GM23338 (cell line): ENCODE measurements at regions not wholly inside any gene's neighbourhood (a gene's known extent, or its start where the extent isn't known, plus 50 kb on each side); places are given as distances from the start of the nearest gene placed in this dataset.

Experiments
- ATAC-seq: fragments of 200-7000 bp; cut with Tn5 transposase; 3 replicates; pipeline ENCODE4 v1.9.1; 2020
- DNase-seq: peaks from one replicate; pipeline ENCODE4 v3.0.0-alpha.2; 2015; ENCODE audit warnings: low spot score
- H2AFZ ChIP-seq: fragments of 200-600 bp; sonication (generic); 2 replicates; pipeline ENCODE4 v1.8.0; 2016; ENCODE audit warnings: antibody characterized with exemption, mild to moderate bottlenecking, moderate library complexity
- H3F3A ChIP-seq: fragments of 200-600 bp; sonication (generic); replicated peaks from 2 replicates; pipeline ENCODE4 v1.8.0; 2017; ENCODE audit warnings: antibody characterized with exemption, mixed run types, low read depth
- H3K27ac ChIP-seq: fragments of 200-600 bp; sonication (generic); 2 replicates; pipeline ENCODE4 v1.6.1; 2016; ENCODE audit warnings: low read depth
- H3K27me3 ChIP-seq: fragments of 200-600 bp; sonication (generic); 2 replicates; pipeline ENCODE4 v1.8.0; 2016; ENCODE audit warnings: mild to moderate bottlenecking, mixed run types, moderate library complexity; ENCODE audit not compliant: insufficient read depth
- H3K36me3 ChIP-seq: fragments of 200-600 bp; sonication (generic); 2 replicates; pipeline ENCODE4 v1.8.0; 2016; ENCODE audit warnings: mild to moderate bottlenecking; ENCODE audit not compliant: insufficient read depth
- H3K4me1 ChIP-seq: fragments of 200-600 bp; sonication (generic); 2 replicates; pipeline ENCODE4 v1.8.0; 2016; ENCODE audit warnings: mild to moderate bottlenecking, moderate library complexity; ENCODE audit not compliant: insufficient read depth
- H3K4me2 ChIP-seq: fragments of 200-600 bp; sonication (generic); 2 replicates; pipeline ENCODE4 v1.7.1; 2017; ENCODE audit warnings: mixed run types
- H3K4me3 ChIP-seq: fragments of 200-600 bp; sonication (generic); 2 replicates; pipeline ENCODE4 v1.6.1; 2016; ENCODE audit warnings: mixed run types
- H3K79me2 ChIP-seq: fragments of 200-600 bp; sonication (generic); replicated peaks from 2 replicates; pipeline ENCODE4 v1.8.0; 2017; ENCODE audit warnings: mild to moderate bottlenecking; ENCODE audit not compliant: insufficient read depth
- H3K9me2 ChIP-seq: fragments of 200-600 bp; sonication (generic); 2 replicates; pipeline ENCODE4 v1.8.0; 2017; ENCODE audit not compliant: insufficient read depth
- H4K20me1 ChIP-seq: fragments of 200-600 bp; sonication (generic); replicated peaks from 2 replicates; pipeline ENCODE4 v1.8.0; 2017; ENCODE audit warnings: mild to moderate bottlenecking; ENCODE audit not compliant: insufficient read depth
- H3K27ac Mint-ChIP-seq: 2 replicates; pipeline ENCODE4 v1.8.0; 2020; ENCODE audit warnings: inconsistent platforms, mild to moderate bottlenecking, moderate library complexity, mixed read lengths
- H3K27me3 Mint-ChIP-seq: 3 replicates; pipeline ENCODE4 v1.8.0; 2022; ENCODE audit warnings: low read depth, mild to moderate bottlenecking, moderate library complexity, mixed read lengths, inconsistent platforms; ENCODE audit not compliant: insufficient read depth, poor library complexity
- H3K36me3 Mint-ChIP-seq: 3 replicates; pipeline ENCODE4 v1.8.0; 2021; ENCODE audit warnings: low read depth, mild to moderate bottlenecking, inconsistent platforms, moderate library complexity, mixed read lengths
- H3K4me1 Mint-ChIP-seq: 3 replicates; pipeline ENCODE4 v1.8.0; 2020; ENCODE audit warnings: mild to moderate bottlenecking, inconsistent platforms, mixed read lengths
- H3K4me3 Mint-ChIP-seq: 3 replicates; pipeline ENCODE4 v1.8.0; 2021; ENCODE audit warnings: moderate library complexity, mild to moderate bottlenecking, inconsistent platforms, mixed read lengths
- H3K9me3 Mint-ChIP-seq: 3 replicates; pipeline ENCODE4 v1.8.0; 2020; ENCODE audit warnings: moderate library complexity, mild to moderate bottlenecking, inconsistent platforms, mixed read lengths
- CREB1 ChIP-seq: fragments of 250-450 bp; sonication (Bioruptor Pico); IDR thresholded peaks from 2 replicates; pipeline ENCODE4 v1.5.0; 2020; ENCODE audit warnings: low read depth, mild to moderate bottlenecking, moderate library complexity
- ETS1 ChIP-seq: IDR thresholded peaks from 2 replicates; pipeline ENCODE4 v1.6.1; 2016; ENCODE audit warnings: antibody characterized with exemption
- EZH2 ChIP-seq: fragments of 200-600 bp; sonication (generic); IDR thresholded peaks from one replicate; pipeline ENCODE4 v1.8.0; 2017; ENCODE audit warnings: antibody characterized with exemption, mild to moderate bottlenecking, low read depth; ENCODE audit not compliant: unreplicated experiment
- EZH2phosphoT487 ChIP-seq: fragments of 200-600 bp; sonication (generic); IDR thresholded peaks from one replicate; pipeline ENCODE4 v1.8.1; 2018; ENCODE audit warnings: antibody characterized with exemption; ENCODE audit not compliant: unreplicated experiment
- NANOG ChIP-seq: IDR thresholded peaks from 2 replicates; pipeline ENCODE4 v1.6.1; 2016; ENCODE audit warnings: antibody characterized with exemption, borderline replicate concordance
- POLR2AphosphoS5 ChIP-seq: IDR thresholded peaks from 2 replicates; pipeline ENCODE4 v1.6.1; 2016; ENCODE audit warnings: antibody characterized with exemption, low read depth
- REST ChIP-seq: IDR thresholded peaks from one replicate; pipeline ENCODE4 v1.6.1; 2018; ENCODE audit warnings: antibody characterized with exemption; ENCODE audit not compliant: unreplicated experiment
- STAT1 ChIP-seq: IDR thresholded peaks from one replicate; pipeline ENCODE4 v1.6.1; 2016; ENCODE audit warnings: antibody characterized with exemption; ENCODE audit not compliant: unreplicated experiment
- ZNF462 ChIP-seq: fragments of 250-450 bp; sonication (Bioruptor Pico); IDR thresholded peaks from 2 replicates; pipeline ENCODE4 v1.5.0; 2020; ENCODE audit warnings: mild to moderate bottlenecking, moderate library complexity

- Mint-ChIP-seq H3K4me3 (no peak overlapping the region), H3K36me3 (no peaks in the 10 kb centered on the region), H3K9me3 (no peaks in the 10 kb centered on the region), H3K27ac (no peak overlapping the region), H3K4me1 (no peaks in the 10 kb centered on the region; the same call in 2 of the 3 replicates), H3K27me3 (no peaks in the 10 kb centered on the region)
- Histone ChIP-seq H3K36me3 (no peaks in the 10 kb centered on the region), H3K27ac (no peak overlapping the region), H3K4me2 (no peak overlapping the region), H3F3A (no peaks in the 10 kb centered on the region), H3K4me1 (no peaks in the 10 kb centered on the region), H4K20me1 (no peaks in the 10 kb centered on the region), H3K79me2 (no peaks in the 10 kb centered on the region), H3K9me2 (peaks cover 3% of the 10 kb centered on the region; the same call in 1 of the 2 replicates), H3K4me3 (no peak overlapping the region), H3K27me3 (no peaks in the 10 kb centered on the region), H2AFZ (no peak overlapping the region)
- ATAC-seq (no peak), DNase-seq (no peak)
- TF ChIP-seq REST (no peak), ZNF462 (CRISPR knock-in tag) (no peak), NANOG (no peak), ETS1 (no peak), STAT1 (no peak), POLR2AphosphoS5 (no peak), EZH2 (no peak), CREB1 (CRISPR knock-in tag) (no peak), EZH2phosphoT487 (no peak)
Observed at GRCh38 chr10:120776442-120776841, 74.7 kb upstream of the WDR11 start.
